Muscle layer of colon (tissue), 2 donors: ENCODE measurements at regions not wholly inside any gene's neighbourhood (a gene's known extent, or its start where the extent isn't known, plus 50 kb on each side); places are given as distances from the start of the nearest gene placed in this dataset.
"Not testable (repeated sequence)": the region's sequence is repeated elsewhere in the genome, so short reads cannot be mapped to it uniquely, and the experiment has no call there.

Experiments
- H3K27ac ChIP-seq: one replicate; pipeline ENCODE4 v1.7.0; 2013; ENCODE audit warnings: low read depth, mild to moderate bottlenecking, low read length, moderate library complexity
- H3K27me3 ChIP-seq, 2 donors: one replicate each; pipeline ENCODE4 v1.7.0; 2013; ENCODE audit warnings: low read length in 2 of 2, mild to moderate bottlenecking in 2 of 2; ENCODE audit not compliant: insufficient read depth in 2 of 2, control insufficient read depth in 1 of 2
- H3K36me3 ChIP-seq: one replicate; pipeline ENCODE4 v1.7.0; 2013; ENCODE audit warnings: mild to moderate bottlenecking, low read length; ENCODE audit not compliant: insufficient read depth
- H3K4me1 ChIP-seq: one replicate; pipeline ENCODE4 v1.7.0; 2013; ENCODE audit warnings: mild to moderate bottlenecking, low read length; ENCODE audit not compliant: insufficient read depth
- H3K4me3 ChIP-seq, 2 donors: one replicate each; pipeline ENCODE4 v1.7.0; 2013; ENCODE audit warnings: low read length in 2 of 2, low read depth in 1 of 2, mild to moderate bottlenecking in 1 of 2, moderate library complexity in 1 of 2
- H3K9ac ChIP-seq: one replicate; pipeline ENCODE4 v1.7.0; 2013; ENCODE audit warnings: low read length
- H3K9me3 ChIP-seq: one replicate; pipeline ENCODE4 v1.7.0; 2013; ENCODE audit warnings: mild to moderate bottlenecking, low read length
- donor health status: abdominal sarcoma.
- donor health status: Adenocarcinoma of cecum.

- Histone ChIP-seq H3K36me3 (no peaks in the 10 kb centered on the region), H3K27ac (no peak overlapping the region), H3K9me3 (no peaks in the 10 kb centered on the region), H3K27me3 (no peaks in the 10 kb centered on the region), H3K9ac (no peak overlapping the region), H3K4me1 (peaks cover 6% of the 10 kb centered on the region), H3K4me3 (no peak overlapping the region)
Measured at GRCh38 chrX:39425124-39425806, 624.0 kb downstream of the MID1IP1 start.

DNA sequence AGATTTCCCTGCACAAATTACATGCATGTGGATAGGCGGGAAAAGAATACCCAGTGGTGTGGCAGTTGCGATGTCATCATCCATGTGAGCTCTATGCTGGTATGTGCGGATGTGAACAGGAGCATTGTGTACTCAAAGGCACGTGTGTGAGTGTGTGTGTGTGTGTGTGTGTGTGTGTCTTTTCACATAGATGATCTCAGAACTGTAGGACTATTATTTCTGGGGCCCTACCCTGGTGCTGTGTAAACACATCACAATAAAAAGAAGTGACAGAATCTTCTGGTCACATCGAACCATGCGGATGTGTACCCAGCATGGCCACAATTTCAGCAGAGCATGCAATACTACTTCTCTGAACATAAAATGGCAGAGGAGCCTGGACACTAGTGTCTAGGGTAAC lies 624.8 kb downstream of the MID1IP1 start:
- H3K9me3 ChIP-seq = no peaks in the 10 kb centered on the region
- H3K9ac ChIP-seq = no peak overlapping the region
- H3K4me3 ChIP-seq = no peak overlapping the region
- H3K36me3 ChIP-seq = no peaks in the 10 kb centered on the region
- no peak overlapping the region for H3K27ac ChIP-seq
- H3K27me3 ChIP-seq = no peaks in the 10 kb centered on the region
- peaks cover 6% of the 10 kb centered on the region for H3K4me1 ChIP-seq

DNA sequence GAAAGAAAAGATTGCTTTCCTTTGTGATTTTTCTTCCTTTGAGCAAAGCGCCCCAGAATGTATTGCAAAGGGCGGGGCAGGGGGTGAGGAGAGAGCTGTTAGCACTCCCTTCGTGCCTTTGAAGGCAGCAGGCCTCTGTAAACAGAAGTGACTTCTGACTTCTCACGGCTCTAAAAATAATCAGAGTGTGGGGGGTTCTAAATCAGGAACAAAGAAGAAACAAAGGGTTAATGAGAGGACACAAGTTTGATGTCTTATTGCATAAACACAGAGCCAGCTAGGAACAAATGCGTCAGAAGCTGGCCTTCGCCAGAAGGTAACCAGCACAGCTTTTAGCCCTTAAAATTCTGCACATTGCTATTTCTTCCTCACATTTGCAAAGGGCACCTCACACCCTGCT lies 626.2 kb downstream of the MID1IP1 start:
- H3K27ac ChIP-seq = no peak overlapping the region
- H3K9ac ChIP-seq = no peak overlapping the region
- H3K4me1 ChIP-seq = peaks cover 6% of the 10 kb centered on the region
- H3K4me3 ChIP-seq = no peak overlapping the region
- H3K36me3 ChIP-seq = no peaks in the 10 kb centered on the region
- H3K9me3 ChIP-seq = no peaks in the 10 kb centered on the region
- no peaks in the 10 kb centered on the region for H3K27me3 ChIP-seq

- no peak overlapping the region for H3K9ac ChIP-seq
- H3K4me3 ChIP-seq = no peak overlapping the region
- peaks cover 6% of the 10 kb centered on the region for H3K4me1 ChIP-seq
- H3K9me3 ChIP-seq = no peaks in the 10 kb centered on the region
- no peaks in the 10 kb centered on the region for H3K36me3 ChIP-seq
- no peak overlapping the region for H3K27ac ChIP-seq
- H3K27me3 ChIP-seq = no peaks in the 10 kb centered on the region
Measured at GRCh38 chrX:39427906-39428305, 626.6 kb downstream of the MID1IP1 start.

- Histone ChIP-seq H3K4me1 (peaks cover 6% of the 10 kb centered on the region), H3K9ac (no peak overlapping the region), H3K27ac (no peak overlapping the region), H3K9me3 (no peaks in the 10 kb centered on the region), H3K4me3 (no peak overlapping the region), H3K27me3 (no peaks in the 10 kb centered on the region), H3K36me3 (no peaks in the 10 kb centered on the region)
Measured at GRCh38 chrX:39430551-39430950, 629.3 kb downstream of the MID1IP1 start.

DNA sequence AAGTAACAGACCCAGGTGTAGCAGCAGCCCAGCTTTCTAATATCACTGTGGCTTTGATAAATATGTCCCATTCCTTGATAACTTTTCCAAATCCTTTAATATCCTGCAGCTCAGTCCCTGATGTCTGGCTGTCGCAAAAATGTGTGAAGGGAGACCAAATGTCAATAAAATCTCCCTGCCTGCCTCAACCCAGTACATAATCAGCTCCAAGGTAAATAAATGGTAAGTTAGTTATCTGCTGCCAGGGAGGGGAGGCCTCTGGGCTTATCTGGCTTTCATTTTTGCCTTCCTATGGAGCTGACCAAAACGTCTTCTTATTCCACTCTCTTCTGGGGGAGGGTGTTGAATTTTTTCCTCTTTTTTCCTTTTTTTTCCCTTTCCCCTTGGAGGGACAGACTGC lies 630.6 kb downstream of the MID1IP1 start:
- Histone ChIP-seq H3K9ac (no peak overlapping the region), H3K4me3 (no peak overlapping the region), H3K27me3 (no peaks in the 10 kb centered on the region), H3K4me1 (peaks cover 6% of the 10 kb centered on the region), H3K36me3 (no peaks in the 10 kb centered on the region), H3K9me3 (peaks cover under 1% of the 10 kb centered on the region), H3K27ac (no peak overlapping the region)

DNA sequence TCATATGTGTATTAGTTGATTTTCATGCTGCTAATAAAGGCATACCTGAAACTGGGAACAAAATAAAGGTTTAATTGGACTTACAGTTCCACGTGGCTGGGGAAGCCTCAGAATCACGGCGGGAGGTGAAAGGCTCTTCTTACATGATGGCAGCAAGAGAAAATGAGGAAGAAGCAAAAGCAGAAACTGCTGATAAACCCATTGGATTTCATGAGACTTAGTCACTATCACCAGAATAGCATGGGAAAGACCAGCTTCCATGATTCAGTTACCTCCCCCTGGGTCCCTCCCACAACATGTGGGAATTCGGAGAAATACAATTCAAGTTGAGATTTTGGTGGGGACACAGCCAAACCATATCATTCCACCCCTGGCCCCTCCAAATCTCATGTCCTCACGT lies 633.4 kb downstream of the MID1IP1 start:
- not testable (repeated sequence) for H3K4me3 ChIP-seq, H3K4me1 ChIP-seq, H3K27me3 ChIP-seq, H3K27ac ChIP-seq, H3K9ac ChIP-seq, H3K36me3 ChIP-seq, H3K9me3 ChIP-seq

DNA sequence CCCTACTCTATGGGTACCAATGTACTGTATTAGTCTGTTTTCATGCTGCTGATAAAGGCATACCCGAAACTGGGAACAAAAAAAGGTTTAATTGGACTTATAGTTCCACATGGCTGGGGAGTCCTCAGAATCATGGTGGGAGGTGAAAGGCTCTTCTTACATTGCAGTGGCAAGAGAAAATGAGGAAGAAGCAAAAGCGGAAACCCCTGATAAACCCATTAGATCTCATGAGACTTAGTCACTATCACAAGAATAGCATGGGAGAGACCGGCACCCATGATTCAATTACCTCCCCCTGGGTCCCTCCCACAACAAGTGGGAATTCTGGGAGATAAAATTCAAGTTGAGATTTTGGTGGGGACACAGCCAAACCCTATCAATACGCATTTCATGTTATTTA lies 635.3 kb downstream of the MID1IP1 start:
- H3K9ac ChIP-seq, H3K4me3 ChIP-seq, H3K9me3 ChIP-seq, H3K27me3 ChIP-seq, H3K36me3 ChIP-seq, H3K27ac ChIP-seq: not testable (repeated sequence)
- H3K4me1 ChIP-seq = peaks cover 11% of the 10 kb centered on the region

GRCh38 chrX:39437670-39438441 lies 636.6 kb downstream of the MID1IP1 start:
- no peak overlapping the region for H3K4me3 ChIP-seq

GRCh38 chrX:39438603-39439602 lies 637.6 kb downstream of the MID1IP1 start:
- H3K27me3 ChIP-seq = no peaks in the 10 kb centered on the region
- no peak overlapping the region for H3K9ac ChIP-seq
- peaks cover 11% of the 10 kb centered on the region for H3K4me1 ChIP-seq

More at GRCh38 chrX:39437670-39438441, 636.6 kb downstream of the MID1IP1 start:
- Histone ChIP-seq H3K27ac (no peak overlapping the region), H3K36me3 (no peaks in the 10 kb centered on the region), H3K4me1 (peaks cover 11% of the 10 kb centered on the region), H3K9me3 (peaks cover 8% of the 10 kb centered on the region), H3K27me3 (no peaks in the 10 kb centered on the region), H3K9ac (no peak overlapping the region)

More at GRCh38 chrX:39438603-39439602, 637.6 kb downstream of the MID1IP1 start:
- Histone ChIP-seq H3K9me3 (peaks cover 8% of the 10 kb centered on the region), H3K27ac (no peak overlapping the region), H3K36me3 (no peaks in the 10 kb centered on the region), H3K4me3 (no peak overlapping the region)
